ENCODE measurements at regions not wholly inside any gene's neighbourhood (a gene's known extent, or its start where the extent isn't known, plus 50 kb on each side); places are given as distances from the start of the nearest gene placed in this dataset.

- DNase-seq (ENCODE audit: low read depth in 1 of 2, low spot score in 2 of 2) (no peak), FAIRE-seq (no peak)
- H3K79me1 ChIP-seq (ENCODE audit: low read depth, low read length) = no peaks in the 10 kb centered on the region
- H2BK120ac ChIP-seq (replicated peaks; ENCODE audit: low read depth, low read length) = no peak overlapping the region
- H3K4me1 ChIP-seq (replicated peaks in 1 of 4; ENCODE audit: control insufficient read depth in 3 of 4, insufficient read depth in 4 of 4, low read length in 3 of 4) = no peaks in the 10 kb centered on the region
- no peak overlapping the region for H3K14ac ChIP-seq (ENCODE audit: insufficient read length)
- H4K20me1 ChIP-seq (replicated peaks in 1 of 2; ENCODE audit: control insufficient read depth in 1 of 2, insufficient read depth in 2 of 2, low read length in 2 of 2) = no peaks in the 10 kb centered on the region
- H4K91ac ChIP-seq (replicated peaks; ENCODE audit: insufficient read length, low read length) = no peak overlapping the region
- H4K8ac ChIP-seq (ENCODE audit: extremely low read depth, insufficient read depth, low read length) = no peak overlapping the region
- H3K27ac ChIP-seq (ENCODE audit: low read depth, low read length) = no peak overlapping the region
- no peak overlapping the region for H3K18ac ChIP-seq (ENCODE audit: extremely low read depth, low read length)
- ChIA-PET POLR2A (ENCODE audit: partially characterized antibody) (no interaction called here), CTCF (ENCODE audit: partially characterized antibody) (no interaction called here)
- no peak overlapping the region for H2AK5ac ChIP-seq (ENCODE audit: low read depth, low read length)
- H3K23ac ChIP-seq (ENCODE audit: insufficient read length) = no peak overlapping the region
- H3K36me3 ChIP-seq (ENCODE audit: control insufficient read depth in 2 of 4, insufficient read depth in 4 of 4, low read length in 3 of 4) = no peaks in the 10 kb centered on the region
- H2BK15ac ChIP-seq (ENCODE audit: low read length) = no peak overlapping the region
- no peak overlapping the region for H2BK20ac ChIP-seq (ENCODE audit: low read length)
- H3K4ac ChIP-seq (replicated peaks; ENCODE audit: insufficient read length, low read depth, low read length) = no peak overlapping the region
- H3K9ac ChIP-seq (replicated peaks in 1 of 4; ENCODE audit: extremely low read depth in 1 of 4, low read depth in 3 of 4, low read length in 3 of 4) = no peak overlapping the region
- H3K23me2 ChIP-seq (ENCODE audit: low read depth, low read length) = no peaks in the 10 kb centered on the region
- H3K79me2 ChIP-seq (ENCODE audit: control insufficient read depth in 1 of 2, insufficient read depth in 2 of 2, low read length in 2 of 2) = no peaks in the 10 kb centered on the region
- H3K9me3 ChIP-seq (ENCODE audit: insufficient read depth in 2 of 2, low read depth in 1 of 2, low read length in 1 of 2) = no peaks in the 10 kb centered on the region
- no peak overlapping the region for H2AFZ ChIP-seq (ENCODE audit: low read length)
- no peaks in the 10 kb centered on the region for H3K27me3 ChIP-seq (replicated peaks in 1 of 4; ENCODE audit: control insufficient read depth in 3 of 4, extremely low read depth in 1 of 4, insufficient read depth in 3 of 4, low read length in 3 of 4)
- no peak overlapping the region for H3K4me3 ChIP-seq (ENCODE audit: extremely low read depth in 1 of 4, insufficient read depth in 2 of 4, low read depth in 3 of 4, low read length in 4 of 4)
- H4K5ac ChIP-seq (ENCODE audit: insufficient read length, low read depth, low read length) = no peak overlapping the region
- no peak overlapping the region for H2BK5ac ChIP-seq (ENCODE audit: low read depth, low read length)
- H2BK12ac ChIP-seq (ENCODE audit: low read depth, low read length) = no peak overlapping the region
- H3K4me2 ChIP-seq (ENCODE audit: insufficient read depth in 1 of 2, low read depth in 2 of 2, low read length in 2 of 2) = no peak overlapping the region
- no peak overlapping the region for H3K56ac ChIP-seq (replicated peaks; ENCODE audit: insufficient read length, low read depth, low read length)
- 83% methylated on average over 1 of the region's 1 CpG; no CpG with 5 or more reads in 1 of the 2 experiments for WGBS, 2 experiments (ENCODE audit: extremely low coverage in 1 of 2, insufficient coverage in 1 of 2, insufficient read length in 1 of 2, insufficient replicate concordance in 2 of 2, low coverage in 1 of 2, low lambda C conversion rate in 2 of 2, missing lambda C conversion rate in 1 of 2)
- TF ChIP-seq TCF12 (IDR thresholded peaks at IDR 0.05; ENCODE audit: low read depth, low read length) = no peak
- no peak for TF ChIP-seq NRF1 (IDR thresholded peaks at IDR 0.05; ENCODE audit: low read depth, low read length)
- no peak for TF ChIP-seq ATF3 (IDR thresholded peaks at IDR 0.05; ENCODE audit: insufficient read depth, low read depth, low read length)
- no peak for TF ChIP-seq EZH2 (IDR thresholded peaks at IDR 0.05; ENCODE audit: low read depth, low read length, severe bottlenecking)
- no peak for TF ChIP-seq RFX5 (IDR thresholded peaks at IDR 0.05; ENCODE audit: borderline replicate concordance, low read depth, low read length)
- no peak for TF ChIP-seq PHF8 (conservative IDR thresholded peaks at IDR 0.05; ENCODE audit: low read depth, low read length)
- TF ChIP-seq CHD1 (IDR thresholded peaks at IDR 0.05; ENCODE audit: low read depth, low read length) = no peak
- TF ChIP-seq RAD21 (IDR thresholded peaks at IDR 0.05 in 1 of 2, conservative IDR thresholded peaks at IDR 0.05 in 1 of 2; ENCODE audit: low read depth in 2 of 2, low read length in 2 of 2) = no peak
- no peak for TF ChIP-seq POLR2A (IDR thresholded peaks at IDR 0.05; ENCODE audit: control extremely low read depth in 1 of 2, low read depth in 2 of 2, low read length in 2 of 2)
- no peak for TF ChIP-seq SUZ12 (IDR thresholded peaks at IDR 0.05; ENCODE audit: low read length)
- TF ChIP-seq JUN (IDR thresholded peaks at IDR 0.05; ENCODE audit: low read depth, low read length) = no peak
- TF ChIP-seq ATF2 (IDR thresholded peaks at IDR 0.05; ENCODE audit: low read length) = no peak
- TF ChIP-seq CEBPB (IDR thresholded peaks at IDR 0.05; ENCODE audit: low read depth, low read length) = no peak
These were observed 142.9 kb downstream of the FASLG start for GRCh38 chr1:172801771-172802322.

All from H1 (cell line).